ENCODE measurements at regions not wholly inside any gene's neighbourhood (a gene's known extent, or its start where the extent isn't known, plus 50 kb on each side); places are given as distances from the start of the nearest gene placed in this dataset.

DNA sequence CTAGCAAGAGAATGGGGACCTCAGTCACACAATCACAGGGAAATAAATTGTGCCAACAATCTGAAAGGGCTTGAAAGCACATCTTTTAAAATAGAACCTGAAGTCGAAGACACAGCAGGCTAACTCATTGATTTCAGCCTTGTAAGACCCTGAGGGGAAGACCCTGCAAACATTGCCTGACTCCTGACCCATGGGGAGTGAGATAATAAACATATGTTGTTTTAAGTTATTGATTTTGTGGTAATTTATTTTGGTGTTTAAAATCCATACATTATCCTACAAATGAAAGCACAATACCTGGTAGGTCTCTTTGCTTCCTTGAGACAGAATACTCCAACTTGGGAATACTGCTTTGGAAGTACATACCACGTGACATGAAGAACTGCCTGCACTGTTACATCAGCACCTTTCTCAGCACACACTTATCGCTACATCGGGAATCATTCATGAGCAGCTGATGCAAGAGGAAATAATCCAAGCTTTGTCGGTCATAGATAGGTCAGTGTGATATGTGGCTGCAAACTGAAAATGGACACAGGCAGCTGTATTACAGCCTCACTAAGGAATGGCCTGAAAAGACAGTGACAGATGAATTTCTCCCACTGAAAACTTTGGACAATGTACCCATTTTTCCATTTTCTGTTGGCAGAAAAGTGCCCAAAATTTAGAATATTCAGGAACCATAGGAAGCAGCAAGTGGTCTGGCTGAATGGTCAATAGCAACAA is 494.5 kb upstream of the MAP2 start:
- Histone ChIP-seq H3K79me2 (ENCODE audit: control insufficient read depth, low read length) (no peaks in the 10 kb centered on the region), H3K27ac (ENCODE audit: low read depth, low read length) (no peak overlapping the region), H3F3A (ENCODE audit: control insufficient read depth, insufficient read depth) (no peaks in the 10 kb centered on the region), H3K4me3 (ENCODE audit: low read length) (no peak overlapping the region), H4K20me1 (ENCODE audit: control insufficient read depth, insufficient read depth, low read depth, low read length) (no peaks in the 10 kb centered on the region), H3K9me3 (ENCODE audit: control insufficient read depth, insufficient read depth, low read length) (no peaks in the 10 kb centered on the region), H3K4me2 (ENCODE audit: low read length) (no peak overlapping the region), H3K36me3 (ENCODE audit: control insufficient read depth, low read length) (no peaks in the 10 kb centered on the region), H3K27me3 (ENCODE audit: control insufficient read depth, low read length) (no peaks in the 10 kb centered on the region), H3K9me2 (replicated peaks; ENCODE audit: control insufficient read depth, low read length) (no peaks in the 10 kb centered on the region), H3K4me1 (ENCODE audit: control insufficient read depth, low read length) (no peaks in the 10 kb centered on the region)
- TF ChIP-seq, protein P1, sequence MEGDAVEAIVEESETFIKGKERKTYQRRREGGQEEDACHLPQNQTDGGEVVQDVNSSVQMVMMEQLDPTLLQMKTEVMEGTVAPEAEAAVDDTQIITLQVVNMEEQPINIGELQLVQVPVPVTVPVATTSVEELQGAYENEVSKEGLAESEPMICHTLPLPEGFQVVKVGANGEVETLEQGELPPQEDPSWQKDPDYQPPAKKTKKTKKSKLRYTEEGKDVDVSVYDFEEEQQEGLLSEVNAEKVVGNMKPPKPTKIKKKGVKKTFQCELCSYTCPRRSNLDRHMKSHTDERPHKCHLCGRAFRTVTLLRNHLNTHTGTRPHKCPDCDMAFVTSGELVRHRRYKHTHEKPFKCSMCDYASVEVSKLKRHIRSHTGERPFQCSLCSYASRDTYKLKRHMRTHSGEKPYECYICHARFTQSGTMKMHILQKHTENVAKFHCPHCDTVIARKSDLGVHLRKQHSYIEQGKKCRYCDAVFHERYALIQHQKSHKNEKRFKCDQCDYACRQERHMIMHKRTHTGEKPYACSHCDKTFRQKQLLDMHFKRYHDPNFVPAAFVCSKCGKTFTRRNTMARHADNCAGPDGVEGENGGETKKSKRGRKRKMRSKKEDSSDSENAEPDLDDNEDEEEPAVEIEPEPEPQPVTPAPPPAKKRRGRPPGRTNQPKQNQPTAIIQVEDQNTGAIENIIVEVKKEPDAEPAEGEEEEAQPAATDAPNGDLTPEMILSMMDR (IDR thresholded peaks at IDR 0.05; ENCODE audit: low read depth, low read length, poor library complexity, severe bottlenecking), result no peak
- no peak for TF ChIP-seq EZH2phosphoT487 (IDR thresholded peaks at IDR 0.05; ENCODE audit: borderline replicate concordance, low read length)

DNA sequence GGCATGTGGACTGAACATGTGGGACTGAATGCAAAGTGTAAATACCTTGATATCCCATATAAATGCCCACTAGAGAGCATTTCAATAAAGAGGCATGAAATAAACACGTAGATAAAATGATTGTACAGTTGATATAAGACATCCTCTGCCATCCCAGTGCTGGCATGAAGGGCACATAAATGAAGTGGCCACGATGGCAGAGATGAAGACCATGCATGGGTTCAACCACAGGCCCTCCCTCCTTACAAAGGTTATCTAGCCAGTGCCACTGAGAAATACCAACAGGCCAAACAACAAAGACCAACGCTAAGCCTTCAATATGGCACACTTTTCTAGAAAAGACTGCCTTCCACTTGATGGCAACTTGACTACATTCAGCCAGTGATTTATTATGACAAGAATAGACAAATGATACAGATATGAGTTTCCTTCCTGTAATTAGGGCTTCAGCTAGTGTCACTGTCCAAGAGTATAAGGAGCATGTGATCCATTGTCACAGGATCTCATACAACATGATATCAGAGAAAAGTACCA is 493.9 kb upstream of the MAP2 start:
- Histone ChIP-seq H3K79me2 (ENCODE audit: control insufficient read depth, low read length) (no peaks in the 10 kb centered on the region), H3K9me2 (replicated peaks; ENCODE audit: control insufficient read depth, low read length) (no peaks in the 10 kb centered on the region), H3K36me3 (ENCODE audit: control insufficient read depth, low read length) (no peaks in the 10 kb centered on the region), H3K4me2 (ENCODE audit: low read length) (no peak overlapping the region), H3K4me1 (ENCODE audit: control insufficient read depth, low read length) (no peaks in the 10 kb centered on the region), H3K27me3 (ENCODE audit: control insufficient read depth, low read length) (no peaks in the 10 kb centered on the region), H3K9me3 (ENCODE audit: control insufficient read depth, insufficient read depth, low read length) (no peaks in the 10 kb centered on the region), H3F3A (ENCODE audit: control insufficient read depth, insufficient read depth) (no peaks in the 10 kb centered on the region), H3K27ac (ENCODE audit: low read depth, low read length) (no peak overlapping the region), H4K20me1 (ENCODE audit: control insufficient read depth, insufficient read depth, low read depth, low read length) (no peaks in the 10 kb centered on the region), H3K4me3 (ENCODE audit: low read length) (no peak overlapping the region)
- TF ChIP-seq, protein P1 (IDR thresholded peaks at IDR 0.05; ENCODE audit: low read depth, low read length, poor library complexity, severe bottlenecking), result no peak
- TF ChIP-seq EZH2phosphoT487 (IDR thresholded peaks at IDR 0.05; ENCODE audit: borderline replicate concordance, low read length), result no peak

DNA sequence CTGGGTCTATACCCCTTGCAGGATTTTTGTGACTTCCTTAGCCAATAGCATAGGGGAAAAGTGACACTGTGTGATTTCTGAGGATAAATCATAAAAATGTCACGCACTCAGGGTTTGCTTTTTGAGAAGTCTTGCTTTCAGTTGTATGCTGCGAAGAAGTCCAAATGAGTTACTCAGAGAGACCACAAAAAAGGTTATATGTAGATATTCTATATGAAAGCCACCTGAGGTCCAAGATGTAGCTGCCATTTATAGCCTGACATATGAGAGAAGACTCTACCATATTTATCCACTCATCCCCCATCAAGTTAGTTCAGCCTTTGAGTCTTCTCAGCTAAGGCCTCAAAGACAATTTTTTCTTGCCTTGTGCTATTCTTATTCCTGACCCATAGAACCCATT is 488.3 kb upstream of the MAP2 start:
- Histone ChIP-seq H3K27ac (ENCODE audit: low read depth, low read length) (no peak overlapping the region), H3K9me2 (replicated peaks; ENCODE audit: control insufficient read depth, low read length) (no peaks in the 10 kb centered on the region), H3K79me2 (ENCODE audit: control insufficient read depth, low read length) (no peaks in the 10 kb centered on the region), H4K20me1 (ENCODE audit: control insufficient read depth, insufficient read depth, low read depth, low read length) (no peaks in the 10 kb centered on the region), H3F3A (ENCODE audit: control insufficient read depth, insufficient read depth) (no peaks in the 10 kb centered on the region), H3K36me3 (ENCODE audit: control insufficient read depth, low read length) (no peaks in the 10 kb centered on the region), H3K4me1 (ENCODE audit: control insufficient read depth, low read length) (peaks cover 11% of the 10 kb centered on the region), H3K9me3 (ENCODE audit: control insufficient read depth, insufficient read depth, low read length) (no peaks in the 10 kb centered on the region), H3K4me3 (ENCODE audit: low read length) (no peak overlapping the region), H3K27me3 (ENCODE audit: control insufficient read depth, low read length) (no peaks in the 10 kb centered on the region), H3K4me2 (ENCODE audit: low read length) (no peak overlapping the region)
- TF ChIP-seq, protein P1 (IDR thresholded peaks at IDR 0.05; ENCODE audit: low read depth, low read length, poor library complexity, severe bottlenecking), result no peak
- TF ChIP-seq EZH2phosphoT487 (IDR thresholded peaks at IDR 0.05; ENCODE audit: borderline replicate concordance, low read length), result no peak
